Endothelial cell of umbilical vein (primary cell): ENCODE measurements at regions not wholly inside any gene's neighbourhood (a gene's known extent, or its start where the extent isn't known, plus 50 kb on each side); places are given as distances from the start of the nearest gene placed in this dataset.

Experiments used
- BruUV-seq: library from RNA; stranded (reverse); fragments of 400-500 nt; replicated peaks from 2 replicates; lab custom pipeline; 2021; lab: Mats Ljungman, UMichigan
- CTCF ChIA-PET: fragments of 300-600, 350-600 bp; sonication (Branson Sonifier 250); formaldehyde crosslinking; loops from one replicate; lab custom pipeline; 2021; ENCODE audit warnings: antibody characterized with exemption, inconsistent platforms; lab: Charles Lee
- POLR2A ChIA-PET: fragments of 300-600, 350-600 bp; sonication (Branson Sonifier 250); formaldehyde crosslinking; loops from one replicate; lab custom pipeline; 2021; ENCODE audit warnings: antibody characterized with exemption, inconsistent platforms; lab: Charles Lee
- DNase-seq: peaks from one replicate; pipeline ENCODE4 v3.0.0-alpha.2; 2011; ENCODE audit warnings: low read depth, low spot score
- FAIRE-seq: peaks from 2 replicates; lab custom pipeline; 2011; peaks lifted over from hg19 to GRCh38; lab: Jason Lieb, UNC
- H2AFZ ChIP-seq: 2 replicates; pipeline ENCODE4 v1.6.0; 2012; ENCODE audit warnings: low read depth, low read length, control low read depth, inconsistent platforms
- H3K27ac ChIP-seq: 2 replicates; pipeline ENCODE4 v1.5.1; 2011; ENCODE audit warnings: low read depth, mild to moderate bottlenecking, control low read depth, low read length, moderate library complexity; ENCODE audit not compliant: insufficient read depth
- H3K27me3 ChIP-seq, 2 experiments: 2 replicates each; pipeline versions ENCODE4 v1.6.0 to v1.6.1; 2011; ENCODE audit warnings: low read length in 2 of 2, mixed read lengths in 1 of 2; ENCODE audit not compliant: control insufficient read depth in 2 of 2, insufficient read depth in 2 of 2
- H3K36me3 ChIP-seq, 2 experiments: 2 replicates in 1 of 2; 3 replicates in 1 of 2; pipeline ENCODE4 v1.5.1; 2011; ENCODE audit warnings: low read length in 2 of 2, mild to moderate bottlenecking in 1 of 2, moderate library complexity in 1 of 2; ENCODE audit not compliant: control insufficient read depth in 2 of 2, insufficient read depth in 2 of 2; ENCODE audit errors: extremely low read depth in 1 of 2
- H3K4me1 ChIP-seq: 3 replicates; pipeline ENCODE4 v1.5.1; 2011; ENCODE audit warnings: mild to moderate bottlenecking, low read length; ENCODE audit not compliant: control insufficient read depth, insufficient read depth; ENCODE audit errors: extremely low read depth
- H3K4me2 ChIP-seq: 2 replicates; pipeline ENCODE4 v1.6.1; 2011; ENCODE audit warnings: low read length, control low read depth, mixed read lengths; ENCODE audit not compliant: insufficient read depth
- H3K4me3 ChIP-seq, 3 experiments: fragments of 200-600 bp in 1 of 3; sonication (generic), shearing (Covaris generic) in 1 of 3; replicated peaks in 1 of 3; 2 replicates each; pipeline ENCODE4 v1.5.1; 2011 to 2016; ENCODE audit warnings: control low read depth in 3 of 3, low read length in 3 of 3, mild to moderate bottlenecking in 2 of 3, inconsistent platforms in 1 of 3, low read depth in 1 of 3, moderate library complexity in 1 of 3; ENCODE audit not compliant: insufficient read depth in 1 of 3
- H3K79me2 ChIP-seq: 2 replicates; pipeline ENCODE4 v1.6.0; 2012; ENCODE audit warnings: low read length, inconsistent platforms; ENCODE audit not compliant: control insufficient read depth, insufficient read depth
- H3K9ac ChIP-seq: replicated peaks from 2 replicates; pipeline ENCODE3; 2011; ENCODE audit warnings: low read length, control low read depth; ENCODE audit not compliant: insufficient read depth; ENCODE audit errors: extremely low read depth
- H3K9me1 ChIP-seq: replicated peaks from 3 replicates; pipeline ENCODE4 v1.6.0; 2011; ENCODE audit warnings: mild to moderate bottlenecking, low read length; ENCODE audit not compliant: control insufficient read depth, insufficient read depth; ENCODE audit errors: extremely low read depth
- H3K9me3 ChIP-seq: replicated peaks from 2 replicates; pipeline ENCODE4 v1.5.1; 2012; ENCODE audit warnings: low read length, inconsistent platforms; ENCODE audit not compliant: control insufficient read depth, insufficient read depth
- H4K20me1 ChIP-seq: replicated peaks from 2 replicates; pipeline ENCODE3; 2011; ENCODE audit warnings: mild to moderate bottlenecking, low read length; ENCODE audit not compliant: control insufficient read depth, insufficient read depth; ENCODE audit errors: extremely low read depth
- FOS ChIP-seq: IDR thresholded peaks from 2 replicates; pipeline ENCODE4 v1.6.1; 2011; ENCODE audit warnings: mild to moderate bottlenecking, low read length, moderate library complexity, borderline replicate concordance; ENCODE audit not compliant: insufficient read depth
- GATA2 ChIP-seq: IDR thresholded peaks from 2 replicates; pipeline ENCODE4 v1.7.0; 2011; ENCODE audit warnings: low read depth, mild to moderate bottlenecking, moderate library complexity, mixed read lengths, low read length; ENCODE audit not compliant: insufficient read length, insufficient read depth
- MYC ChIP-seq: IDR thresholded peaks from one replicate; pipeline ENCODE4 v1.6.1; 2011; ENCODE audit warnings: mild to moderate bottlenecking, low read depth, low read length
- dilution Hi-C: fragments of 300-500 bp; cut with MboI; formaldehyde crosslinking; loops from one replicate; pipeline ENCODE4 v1.15.0; 2019; ENCODE audit warnings: low sequenced_read_pairs; ENCODE audit not compliant: extremely low pct_ligation_motif_present
- intact Hi-C: fragments of 100-400 bp; cut with micrococcal nuclease; formaldehyde crosslinking; loops from one replicate; pipeline ENCODE4 v1.10.0; 2022
- TF ChIP-seq, protein P1 (sequence below), 2 donors: IDR thresholded peaks; 1 replicate in 1 of 2; 2 replicates in 1 of 2; pipeline ENCODE4 v1.5.1; 2011; ENCODE audit warnings: low read length in 2 of 2, mild to moderate bottlenecking in 2 of 2, moderate library complexity in 2 of 2, control low read depth in 1 of 2, inconsistent platforms in 1 of 2, low read depth in 1 of 2; ENCODE audit not compliant: insufficient read depth in 1 of 2; ENCODE audit errors: extremely low read depth in 1 of 2

DNA sequence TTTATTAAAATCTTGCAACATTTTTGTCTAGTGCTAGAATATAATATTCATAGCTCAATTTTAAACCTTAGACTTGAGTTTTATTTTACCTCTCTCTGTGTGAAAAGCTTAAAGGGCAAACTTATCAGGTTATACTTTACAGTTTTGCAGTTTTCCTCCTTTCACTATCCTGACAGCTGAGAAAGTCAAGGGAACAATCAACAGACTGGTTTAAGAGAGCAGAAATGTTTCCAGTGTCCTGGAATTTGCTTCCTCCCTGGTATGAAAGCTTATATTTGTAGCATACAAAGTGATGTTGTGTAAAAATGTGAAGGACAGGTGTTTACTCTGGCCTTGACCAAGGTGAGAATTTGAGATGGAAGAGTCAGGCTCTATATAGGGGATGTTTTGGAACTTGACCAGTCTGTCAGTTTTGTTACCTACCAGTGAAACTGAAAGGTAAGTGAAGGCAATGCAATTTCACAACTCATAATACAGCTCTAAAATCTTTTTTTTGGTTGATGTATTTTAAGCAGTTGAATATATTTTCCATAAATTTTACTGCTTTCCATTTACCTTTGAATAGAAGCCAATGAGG is 64.6 kb downstream of the FHIP1A start:
- CTCF ChIA-PET, result interaction anchor here (0.6 to 1.0 kb wide), 2 partner anchors 17 to 22 kb away, joined by 3 read pairs; no protein-coding TSS in a partner anchor
- Histone ChIP-seq H3K79me2 (no peaks in the 10 kb centered on the region), H3K27me3 (peaks cover 2 to 18% of the 10 kb centered on the region in 2 experiments), H3K36me3 (no peaks in the 10 kb centered on the region), H3K27ac (no peak overlapping the region), H2AFZ (no peak overlapping the region), H4K20me1 (no peaks in the 10 kb centered on the region), H3K4me3 (no peak overlapping the region), H3K4me1 (no peaks in the 10 kb centered on the region), H3K4me2 (no peak overlapping the region), H3K9me1 (no peaks in the 10 kb centered on the region), H3K9ac (no peak overlapping the region), H3K9me3 (no peaks in the 10 kb centered on the region)
- POLR2A ChIA-PET, result no interaction called here
- BruUV-seq, result no TSS peak
- no peak for DNase-seq
- no peak for TF ChIP-seq MYC
- no peak for TF ChIP-seq GATA2
- TF ChIP-seq, protein P1, sequence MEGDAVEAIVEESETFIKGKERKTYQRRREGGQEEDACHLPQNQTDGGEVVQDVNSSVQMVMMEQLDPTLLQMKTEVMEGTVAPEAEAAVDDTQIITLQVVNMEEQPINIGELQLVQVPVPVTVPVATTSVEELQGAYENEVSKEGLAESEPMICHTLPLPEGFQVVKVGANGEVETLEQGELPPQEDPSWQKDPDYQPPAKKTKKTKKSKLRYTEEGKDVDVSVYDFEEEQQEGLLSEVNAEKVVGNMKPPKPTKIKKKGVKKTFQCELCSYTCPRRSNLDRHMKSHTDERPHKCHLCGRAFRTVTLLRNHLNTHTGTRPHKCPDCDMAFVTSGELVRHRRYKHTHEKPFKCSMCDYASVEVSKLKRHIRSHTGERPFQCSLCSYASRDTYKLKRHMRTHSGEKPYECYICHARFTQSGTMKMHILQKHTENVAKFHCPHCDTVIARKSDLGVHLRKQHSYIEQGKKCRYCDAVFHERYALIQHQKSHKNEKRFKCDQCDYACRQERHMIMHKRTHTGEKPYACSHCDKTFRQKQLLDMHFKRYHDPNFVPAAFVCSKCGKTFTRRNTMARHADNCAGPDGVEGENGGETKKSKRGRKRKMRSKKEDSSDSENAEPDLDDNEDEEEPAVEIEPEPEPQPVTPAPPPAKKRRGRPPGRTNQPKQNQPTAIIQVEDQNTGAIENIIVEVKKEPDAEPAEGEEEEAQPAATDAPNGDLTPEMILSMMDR (IDR thresholded peaks at IDR 0.05; ENCODE audit: extremely low read depth in 1 of 2, insufficient read depth in 1 of 2, low read depth in 1 of 2, low read length in 2 of 2), result no peak
- no peak for TF ChIP-seq FOS
- dilution Hi-C loops, result no loop called here
- no peak for FAIRE-seq
- intact Hi-C loops, result no loop called here
